LNCAP (cell line): ENCODE measurements at regions not wholly inside any gene's neighbourhood (a gene's known extent, or its start where the extent isn't known, plus 50 kb on each side); places are given as distances from the start of the nearest gene placed in this dataset.

Experiments
- TF ChIP-seq, protein P1 (sequence below): fragments of 450-650 bp; IDR thresholded peaks from 2 replicates; pipeline ENCODE4 v1.5.1; 2017; ENCODE audit warnings: mild to moderate bottlenecking

DNA sequence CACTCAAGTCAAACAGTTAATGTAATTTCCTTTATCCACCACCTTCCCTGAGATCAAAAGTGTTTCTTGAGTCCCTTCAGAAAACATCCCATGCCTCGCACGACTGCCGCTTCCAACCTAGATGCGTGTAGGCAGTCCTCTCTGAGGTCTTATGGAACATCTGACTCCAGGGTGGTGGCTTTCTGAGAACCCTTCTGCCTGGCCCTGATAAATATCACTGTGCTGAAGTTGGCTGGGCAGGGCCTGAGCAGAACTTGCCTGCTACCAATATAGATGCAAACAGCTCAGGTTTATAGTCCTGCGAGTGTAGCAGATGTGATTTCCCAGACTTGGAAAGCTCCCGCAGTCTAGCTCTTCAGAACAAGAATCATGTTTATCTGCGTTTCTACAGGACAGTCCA lies 61.1 kb upstream of the GPR12 start:
- TF ChIP-seq, protein P1, sequence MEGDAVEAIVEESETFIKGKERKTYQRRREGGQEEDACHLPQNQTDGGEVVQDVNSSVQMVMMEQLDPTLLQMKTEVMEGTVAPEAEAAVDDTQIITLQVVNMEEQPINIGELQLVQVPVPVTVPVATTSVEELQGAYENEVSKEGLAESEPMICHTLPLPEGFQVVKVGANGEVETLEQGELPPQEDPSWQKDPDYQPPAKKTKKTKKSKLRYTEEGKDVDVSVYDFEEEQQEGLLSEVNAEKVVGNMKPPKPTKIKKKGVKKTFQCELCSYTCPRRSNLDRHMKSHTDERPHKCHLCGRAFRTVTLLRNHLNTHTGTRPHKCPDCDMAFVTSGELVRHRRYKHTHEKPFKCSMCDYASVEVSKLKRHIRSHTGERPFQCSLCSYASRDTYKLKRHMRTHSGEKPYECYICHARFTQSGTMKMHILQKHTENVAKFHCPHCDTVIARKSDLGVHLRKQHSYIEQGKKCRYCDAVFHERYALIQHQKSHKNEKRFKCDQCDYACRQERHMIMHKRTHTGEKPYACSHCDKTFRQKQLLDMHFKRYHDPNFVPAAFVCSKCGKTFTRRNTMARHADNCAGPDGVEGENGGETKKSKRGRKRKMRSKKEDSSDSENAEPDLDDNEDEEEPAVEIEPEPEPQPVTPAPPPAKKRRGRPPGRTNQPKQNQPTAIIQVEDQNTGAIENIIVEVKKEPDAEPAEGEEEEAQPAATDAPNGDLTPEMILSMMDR, result no peak

DNA sequence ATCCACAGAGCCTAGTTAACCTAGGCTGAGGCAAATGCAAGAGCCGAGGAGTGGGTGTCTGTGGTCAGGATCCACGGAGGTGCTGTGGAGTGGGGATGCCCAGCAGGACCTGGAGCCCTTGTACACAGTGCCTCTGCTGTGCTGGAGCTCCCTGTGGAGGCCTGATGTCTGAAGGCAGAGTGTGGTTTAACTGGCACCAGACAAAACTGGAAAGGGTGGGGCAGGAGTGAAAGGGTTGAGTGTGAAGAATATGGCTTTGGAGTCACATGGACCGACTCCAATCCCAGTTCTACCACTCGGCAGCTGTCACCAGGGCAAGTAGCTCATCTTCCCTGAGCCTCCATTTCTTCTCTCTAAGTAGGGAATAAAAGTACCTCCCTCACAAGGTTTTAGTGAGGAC lies 60.3 kb upstream of the GPR12 start:
- TF ChIP-seq, protein P1, result no peak

DNA sequence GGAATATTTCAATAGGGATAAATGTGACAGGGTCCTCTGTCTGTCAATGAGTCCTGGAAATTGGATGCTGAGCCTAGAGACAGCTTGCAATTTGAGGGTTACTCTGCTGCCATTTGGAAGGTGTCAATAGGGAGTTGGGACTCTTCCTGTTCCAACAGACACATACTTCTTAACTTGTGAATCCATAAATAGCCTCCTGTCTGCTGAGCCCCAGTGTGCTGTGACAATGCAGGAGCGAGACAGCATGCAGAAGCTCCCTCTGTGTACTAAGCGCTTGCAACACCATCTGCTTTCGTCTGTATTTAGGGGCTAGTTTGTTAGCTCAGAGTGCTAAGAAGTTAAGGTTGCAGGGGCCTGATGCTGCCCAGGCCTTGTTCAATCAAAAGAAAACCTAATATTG lies 58.5 kb upstream of the GPR12 start:
- TF ChIP-seq, protein P1, result no peak

DNA sequence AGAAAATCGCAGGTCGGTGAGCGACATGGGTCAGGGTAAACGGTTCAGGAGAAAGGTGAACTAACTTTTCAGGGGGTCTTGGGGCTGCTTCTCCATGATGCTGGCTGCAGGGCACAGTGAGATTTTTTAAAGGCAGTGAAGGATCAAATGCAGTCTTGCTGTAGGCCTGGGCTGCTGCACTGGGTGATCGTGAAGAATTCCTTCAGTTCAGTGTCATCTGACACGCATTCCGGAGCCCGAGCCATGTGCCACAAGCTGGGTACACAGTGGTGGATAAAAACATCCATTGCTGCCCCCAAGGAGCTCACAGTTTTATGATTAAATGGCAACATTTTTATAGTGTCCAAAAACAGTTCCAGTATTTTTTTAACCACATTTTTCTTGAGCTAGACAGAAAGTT lies 56.3 kb upstream of the GPR12 start:
- TF ChIP-seq, protein P1, result no peak

DNA sequence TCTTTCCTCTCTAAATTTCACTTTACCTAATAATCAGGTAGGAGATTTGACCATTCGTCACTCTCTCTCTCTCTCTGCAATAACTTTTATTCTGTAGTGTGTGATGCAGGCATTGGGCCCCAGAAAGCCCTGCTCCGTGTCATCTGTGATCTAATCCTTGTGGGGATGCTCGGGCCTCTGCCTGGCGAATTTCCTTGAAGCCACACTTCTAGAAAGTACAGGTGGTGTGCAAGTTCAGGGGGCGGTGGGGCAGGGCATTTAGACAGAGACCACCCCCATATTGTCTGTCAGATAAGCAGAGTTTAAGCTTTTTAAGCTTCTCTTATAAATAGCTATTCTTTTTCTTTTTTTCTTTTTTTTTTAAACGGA lies 53.4 kb upstream of the GPR12 start:
- TF ChIP-seq, protein P1, result no peak

DNA sequence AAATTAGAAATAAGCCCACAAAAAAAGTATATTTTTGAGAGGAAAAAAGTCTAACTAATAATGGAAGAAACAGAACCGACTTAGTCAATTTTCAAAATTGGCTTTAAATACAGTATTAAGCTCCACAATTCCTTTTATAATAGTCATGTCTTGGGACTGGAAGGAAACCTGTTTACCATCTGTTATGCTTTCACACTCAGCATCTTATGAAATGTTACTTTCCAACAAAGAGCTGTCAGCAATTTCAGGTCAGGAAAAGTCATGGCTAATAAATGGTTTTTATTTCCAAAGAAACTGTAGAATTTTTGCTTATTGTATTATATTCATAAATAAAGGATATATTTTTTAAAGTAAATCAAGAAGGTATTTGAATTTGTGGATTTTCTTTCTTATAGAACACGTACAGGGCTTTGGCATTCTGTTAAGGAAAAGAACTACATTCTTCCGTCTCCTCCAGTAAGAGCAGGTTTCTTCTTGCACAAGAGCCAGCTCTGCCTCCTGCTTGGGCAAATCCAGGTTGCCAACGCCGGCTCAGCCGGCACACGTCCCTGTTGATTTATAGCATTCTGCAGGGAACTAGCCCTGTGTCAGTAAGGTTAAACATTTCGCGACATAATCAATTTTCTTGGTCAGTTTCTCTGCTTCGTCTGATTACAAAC lies 52.9 kb upstream of the GPR12 start:
- TF ChIP-seq, protein P1, result no peak

DNA sequence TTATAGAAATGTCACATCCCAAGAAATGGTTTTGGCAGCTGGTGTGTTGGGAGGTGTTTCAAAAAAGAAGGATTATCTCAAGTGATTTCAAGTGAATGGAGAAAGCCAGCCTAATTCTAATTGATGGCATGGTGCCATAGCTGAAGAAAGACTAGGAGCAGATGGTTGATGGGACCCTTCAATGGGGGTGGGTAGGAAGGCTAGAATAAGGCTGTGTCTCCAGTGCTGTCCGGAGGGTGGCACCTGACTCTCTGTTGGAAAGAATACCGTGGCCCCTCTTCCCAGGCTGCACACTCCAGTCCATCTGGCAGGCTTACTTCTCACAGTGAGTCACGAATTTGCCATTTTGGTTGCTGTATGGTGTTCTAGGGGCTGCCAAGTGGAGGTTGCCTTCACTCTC lies 51.0 kb upstream of the GPR12 start:
- TF ChIP-seq, protein P1, result no peak
